Adrenal gland (tissue), 9 donors: ENCODE measurements at regions not wholly inside any gene's neighbourhood (a gene's known extent, or its start where the extent isn't known, plus 50 kb on each side); places are given as distances from the start of the nearest gene placed in this dataset.

Source experiments
- DNase-seq, 7 donors: peaks; one replicate each; pipeline ENCODE4 v3.0.0-alpha.2; 2019 to 2020
- H3K27ac ChIP-seq, 5 donors: fragments of 200-600 bp; sonication (generic) in 4 of 5; 1 replicate in 3 of 5; 2 replicates in 2 of 5; pipeline versions ENCODE4 v1.5.1 to v1.8.0; 2016 to 2020; ENCODE audit warnings: mild to moderate bottlenecking in 1 of 5
- H3K27me3 ChIP-seq: fragments of 200-600 bp; 2 replicates; pipeline ENCODE4 v1.8.0; 2021
- H3K36me3 ChIP-seq, 2 donors: fragments of 200-600 bp; replicated peaks in 1 of 2; 1 replicate in 1 of 2; 2 replicates in 1 of 2; pipeline versions ENCODE4 v1.5.1 to v1.8.0; 2018 to 2022
- H3K4me1 ChIP-seq, 2 donors: fragments of 200-600 bp; replicated peaks in 1 of 2; 1 replicate in 1 of 2; 2 replicates in 1 of 2; pipeline versions ENCODE4 v1.5.1 to v1.8.0; 2018 to 2021
- H3K4me3 ChIP-seq, 4 donors: fragments of 200-600 bp; sonication (generic) in 3 of 4; one replicate each; pipeline ENCODE4 v1.5.1; 2016 to 2018
- H3K9me3 ChIP-seq, 3 donors: fragments of 200-600 bp; sonication (generic) in 1 of 3; replicated peaks in 1 of 3; 1 replicate in 2 of 3; 2 replicates in 1 of 3; pipeline versions ENCODE4 v1.5.1 to v1.8.0; 2016 to 2021
- CTCF ChIP-seq, 6 experiments: fragments of 450-650 bp in 4 of 6; fragments of 200-600 bp in 2 of 6; sonication (generic) in 1 of 6; IDR thresholded peaks; 1 replicate in 5 of 6; 2 replicates in 1 of 6; pipeline versions ENCODE4 v1.5.1 to v1.8.0; 2016 to 2021; ENCODE audit warnings: antibody characterized with exemption in 6 of 6, mild to moderate bottlenecking in 2 of 6, moderate library complexity in 1 of 6
- POLR2A ChIP-seq, 2 donors: fragments of 450-650 bp; IDR thresholded peaks; one replicate each; pipeline ENCODE4 v1.6.1; 2017; ENCODE audit warnings: antibody characterized with exemption in 2 of 2, mild to moderate bottlenecking in 2 of 2, moderate library complexity in 1 of 2
- WGBS, 4 donors: extraction: QIAGEN DNeasy Blood & Tissue Kit in 2 of 4; methylation state at CpG; one replicate each; pipeline versions ENCODE4 v1.1.5 to v1.1.7; 2013 to 2017; 5-methylcytosine and 5-hydroxymethylcytosine counted together
- intact Hi-C, 2 donors: fragments of 100-400 bp; cut with DNase I; formaldehyde crosslinking; loops; one replicate each; pipeline versions ENCODE4 v1.14.1 to v1.15.0; 2022 to 2023
- donor health status: healthy with polysubstance abuse.
- donor health status: Bipolar disorder and iron deficiency.
- donor health status: DM: yes; HTN: yes; CAD: no.
- donor health status: DM: no; HTN: no; CAD: no.
- donor health status: DM: no; HTN: no; CAD: no.

- WGBS, 4 donors: 61 to 100% (median 82%) methylated on average over 1 to 5 of the region's 5 CpGs
Measured at GRCh38 chr10:128835361-128835760, 631.7 kb upstream of the MGMT start.

GRCh38 chr10:128837478-128837877 lies 629.6 kb upstream of the MGMT start:
- Histone ChIP-seq H3K27me3 (no peaks in the 10 kb centered on the region), H3K36me3 (no peaks in the 10 kb centered on the region), H3K4me1 (no peaks in the 10 kb centered on the region), H3K4me3 (no peak overlapping the region), H3K27ac (no peak overlapping the region), H3K9me3 (peaks cover 0 to 7% (median 0%) of the 10 kb centered on the region in 3 donors)
- no peak for TF ChIP-seq POLR2A (IDR thresholded peaks at IDR 0.05)
- no peak for TF ChIP-seq CTCF (IDR thresholded peaks at IDR 0.05)
- DNase-seq: no peak
- WGBS, 4 donors: 77 to 88% (median 83%) methylated on average over 2 of the region's 2 CpGs
- intact Hi-C loops: no loop called here

More at GRCh38 chr10:128835361-128835760, 631.7 kb upstream of the MGMT start:
- Histone ChIP-seq H3K36me3 (no peaks in the 10 kb centered on the region), H3K4me3 (no peak overlapping the region), H3K27ac (no peak overlapping the region), H3K9me3 (peaks cover 0 to 2% (median 0%) of the 10 kb centered on the region in 3 donors), H3K27me3 (no peaks in the 10 kb centered on the region), H3K4me1 (no peaks in the 10 kb centered on the region)
- intact Hi-C loops: no loop called here
- DNase-seq: no peak
- TF ChIP-seq POLR2A (IDR thresholded peaks at IDR 0.05) (no peak), CTCF (IDR thresholded peaks at IDR 0.05) (no peak)

- WGBS, 4 donors: 79 to 92% (median 86%) methylated on average over 9 of the region's 9 CpGs
- DNase-seq: no peak
- no peaks in the 10 kb centered on the region for H3K4me1 ChIP-seq
- intact Hi-C loops: no loop called here
- H3K36me3 ChIP-seq: no peaks in the 10 kb centered on the region
- peaks cover 0 to 7% (median 0%) of the 10 kb centered on the region in 3 donors for H3K9me3 ChIP-seq
- no peaks in the 10 kb centered on the region for H3K27me3 ChIP-seq
- no peak overlapping the region for H3K27ac ChIP-seq
- TF ChIP-seq CTCF (IDR thresholded peaks at IDR 0.05): no peak
- no peak for TF ChIP-seq POLR2A (IDR thresholded peaks at IDR 0.05)
- no peak overlapping the region for H3K4me3 ChIP-seq
Measured at GRCh38 chr10:128839134-128839533, 627.9 kb upstream of the MGMT start.

GRCh38 chr10:128839701-128840100 lies 627.3 kb upstream of the MGMT start:
- Histone ChIP-seq H3K4me3 (no peak overlapping the region), H3K27me3 (no peaks in the 10 kb centered on the region), H3K27ac (no peak overlapping the region), H3K36me3 (no peaks in the 10 kb centered on the region), H3K4me1 (no peaks in the 10 kb centered on the region), H3K9me3 (peaks cover 0 to 7% (median 0%) of the 10 kb centered on the region in 3 donors)
- intact Hi-C loops: no loop called here
- TF ChIP-seq POLR2A (IDR thresholded peaks at IDR 0.05): no peak
- TF ChIP-seq CTCF (IDR thresholded peaks at IDR 0.05): no peak
- no peak for DNase-seq
